HG03064 (cell line): ENCODE measurements at regions not wholly inside any gene's neighbourhood (a gene's known extent, or its start where the extent isn't known, plus 50 kb on each side); places are given as distances from the start of the nearest gene placed in this dataset.
"Not testable (repeated sequence)": the region's sequence is repeated elsewhere in the genome, so short reads cannot be mapped to it uniquely, and the experiment has no call there.

Experiments
- ATAC-seq: cut with Tn5 transposase; IDR thresholded peaks from one replicate; pipeline ENCODE4 v1.9.1; 2021; ENCODE audit warnings: low read depth; ENCODE audit not compliant: unreplicated experiment

DNA sequence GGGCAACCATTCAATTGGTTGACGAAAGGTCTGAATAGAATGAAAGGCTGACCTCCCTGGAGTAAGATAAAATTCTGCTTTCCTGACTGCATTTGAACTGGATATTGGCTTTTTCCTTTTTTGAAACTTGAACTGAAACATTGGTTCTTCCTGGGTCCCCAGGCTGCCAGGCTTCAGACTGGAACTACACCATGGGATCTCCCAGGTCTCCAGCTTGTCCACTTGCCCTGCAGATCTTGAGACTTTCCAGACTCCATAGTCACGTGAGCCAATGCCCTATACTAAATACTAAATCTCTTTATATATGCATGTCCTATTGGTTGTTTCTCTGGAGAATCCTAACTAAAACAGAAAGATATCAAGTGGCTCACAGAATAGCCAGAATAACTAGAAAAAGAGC lies 118.7 kb upstream of the KRR1 start:
- no peak for ATAC-seq

DNA sequence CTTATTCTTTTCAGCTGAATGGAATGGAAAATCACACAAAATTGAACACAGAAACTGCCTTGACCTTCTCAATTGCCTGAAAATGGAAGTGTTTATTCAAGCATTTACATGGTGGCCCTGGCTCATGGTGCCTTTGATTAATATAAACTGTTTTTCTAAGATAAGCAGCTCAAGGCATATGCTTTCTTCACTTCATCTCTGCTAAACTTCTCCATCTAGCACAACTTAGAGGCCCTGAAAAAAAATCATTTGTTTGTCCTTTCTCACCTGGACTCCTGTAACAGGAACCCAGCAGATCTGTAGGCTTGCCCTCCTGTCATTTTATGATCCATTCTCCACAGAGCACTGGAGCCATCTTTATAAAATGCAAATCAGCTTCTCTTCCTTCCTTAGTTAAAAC lies 117.5 kb upstream of the KRR1 start:
- no peak for ATAC-seq

DNA sequence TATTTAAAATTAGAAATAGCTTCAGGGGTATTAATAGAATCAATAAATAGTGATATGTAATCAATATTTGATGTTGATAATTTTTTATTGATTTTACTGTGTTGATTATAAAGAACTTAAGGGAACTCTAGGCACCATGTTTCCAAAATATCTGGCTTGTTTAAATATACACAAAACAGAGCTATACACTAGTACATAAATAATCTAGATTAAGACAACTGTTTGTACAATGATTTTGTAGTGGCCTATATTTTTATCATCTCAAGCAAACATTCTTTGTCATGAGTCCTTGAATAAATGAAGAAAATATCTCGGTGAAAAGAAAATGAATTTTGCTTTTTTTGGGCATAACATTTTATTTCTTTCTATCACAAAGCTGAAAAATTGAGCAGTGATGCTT lies 117.1 kb upstream of the KRR1 start:
- no peak for ATAC-seq

DNA sequence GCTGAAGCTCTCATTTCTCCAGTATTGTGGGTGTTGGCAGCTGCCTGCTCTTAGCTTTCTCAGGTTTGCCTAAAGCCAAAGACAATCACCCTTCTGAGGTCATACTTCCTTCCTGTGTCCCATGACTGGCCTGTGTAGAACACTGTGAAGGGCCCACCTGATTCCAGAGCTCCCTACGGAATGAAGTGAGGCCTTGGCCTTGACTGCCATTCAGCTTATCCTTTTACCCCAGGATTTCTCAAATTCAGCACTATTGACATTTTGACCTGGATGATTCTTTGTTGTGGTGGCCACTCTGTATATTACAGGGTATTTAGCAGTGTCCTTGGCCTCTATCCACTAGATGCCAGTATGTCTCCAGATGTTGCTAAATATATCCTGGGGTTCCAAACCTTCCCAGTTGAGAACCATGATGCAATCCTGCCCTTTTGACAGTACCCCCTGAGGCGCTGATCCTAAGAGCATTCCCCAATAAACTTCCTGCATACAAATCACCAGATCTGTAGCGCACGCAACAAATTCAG lies 112.3 kb upstream of the KRR1 start:
- ATAC-seq: no peak

DNA sequence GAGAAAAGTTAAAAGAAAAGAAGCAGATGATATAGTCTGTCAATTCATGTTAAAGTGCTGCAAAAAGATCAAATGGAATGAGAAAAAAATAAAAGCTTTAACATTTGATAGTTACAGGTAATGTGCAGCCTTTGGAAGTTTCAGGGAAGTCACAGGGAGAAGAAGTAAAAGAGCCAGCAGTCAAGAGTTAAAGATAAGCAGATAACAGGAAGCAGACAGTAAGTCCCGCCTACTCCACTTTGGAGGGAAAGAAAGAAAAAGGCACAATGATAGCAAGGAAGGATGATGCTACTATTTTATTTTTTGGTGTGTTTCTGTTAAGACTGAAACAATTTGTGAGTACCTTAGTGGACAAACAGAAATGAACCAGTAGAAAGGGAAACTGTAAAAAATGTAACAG lies 111.1 kb upstream of the KRR1 start:
- ATAC-seq: no peak

DNA sequence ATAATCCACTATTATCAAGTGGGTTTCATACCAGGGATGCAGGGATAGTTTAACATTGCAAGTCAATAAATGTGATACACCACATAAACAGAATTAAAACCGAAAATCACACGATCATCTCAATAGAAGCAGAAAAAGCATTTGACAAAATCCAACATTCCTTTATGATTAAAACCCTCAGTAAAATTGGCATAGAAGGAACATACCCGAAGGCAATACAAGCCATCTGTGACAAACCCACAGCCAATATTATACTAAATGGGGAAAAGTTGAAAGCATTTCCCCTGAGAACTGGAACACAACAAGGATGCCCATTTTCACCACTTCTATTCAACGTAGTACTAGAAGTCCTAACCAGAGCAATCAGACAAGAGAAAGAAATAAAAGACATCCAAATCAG lies 103.0 kb upstream of the KRR1 start:
- ATAC-seq: not testable (repeated sequence)

DNA sequence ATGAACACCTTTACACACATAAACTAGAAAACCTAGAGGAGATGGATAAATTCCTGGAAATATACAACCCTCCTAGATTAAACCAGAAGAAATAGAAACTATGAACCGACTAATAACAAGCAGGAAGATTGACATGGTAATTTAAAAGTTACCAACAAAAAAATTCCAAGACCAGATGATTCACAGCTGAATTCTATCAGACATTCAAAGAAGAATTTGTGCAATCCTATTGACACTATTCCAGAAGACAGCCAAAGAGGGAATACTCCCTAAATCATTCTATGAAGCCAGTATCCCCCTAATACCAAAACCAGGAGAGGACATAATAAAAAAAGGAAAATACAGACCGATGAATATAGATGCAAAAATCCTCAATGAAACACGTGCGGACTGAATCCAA lies 102.6 kb upstream of the KRR1 start:
- ATAC-seq: no peak

DNA sequence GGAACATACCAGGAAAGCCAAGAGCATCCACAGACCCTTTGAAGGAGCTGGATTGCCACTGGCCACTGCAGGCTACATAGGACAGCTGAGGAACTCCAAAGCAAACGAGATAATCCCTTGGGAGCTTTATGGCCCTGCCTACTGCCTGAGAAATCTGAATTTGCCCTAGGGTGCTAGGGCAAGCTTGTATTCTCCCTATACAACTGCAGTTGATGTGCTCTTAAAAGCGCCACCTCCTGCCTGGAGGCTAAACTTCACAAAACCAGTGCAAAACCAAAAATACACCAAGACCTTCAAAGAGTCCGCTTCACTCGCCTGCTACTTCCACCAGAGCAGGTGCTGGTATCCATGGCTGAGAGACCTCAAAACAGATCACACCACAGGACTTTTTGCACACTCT lies 99.6 kb upstream of the KRR1 start:
- ATAC-seq: no peak

DNA sequence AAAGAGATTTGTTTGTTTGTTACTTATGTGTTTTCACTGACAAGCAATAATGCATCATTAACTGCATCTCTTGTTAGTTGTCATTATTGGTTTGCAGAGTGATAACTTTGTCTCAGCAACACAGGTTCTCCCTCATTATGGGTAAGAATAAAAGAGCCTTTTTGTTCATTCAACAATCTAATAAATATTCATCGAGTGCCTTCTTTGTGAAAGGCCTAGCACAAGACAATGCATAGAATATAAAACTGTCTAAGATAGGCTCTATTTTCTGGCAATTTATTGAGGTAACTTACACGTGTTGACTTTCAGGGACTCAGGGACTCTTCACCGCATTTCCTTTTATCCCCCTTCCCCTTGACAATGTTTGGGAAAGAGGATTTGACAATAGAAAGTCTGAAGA lies 95.5 kb upstream of the KRR1 start:
- no peak for ATAC-seq

DNA sequence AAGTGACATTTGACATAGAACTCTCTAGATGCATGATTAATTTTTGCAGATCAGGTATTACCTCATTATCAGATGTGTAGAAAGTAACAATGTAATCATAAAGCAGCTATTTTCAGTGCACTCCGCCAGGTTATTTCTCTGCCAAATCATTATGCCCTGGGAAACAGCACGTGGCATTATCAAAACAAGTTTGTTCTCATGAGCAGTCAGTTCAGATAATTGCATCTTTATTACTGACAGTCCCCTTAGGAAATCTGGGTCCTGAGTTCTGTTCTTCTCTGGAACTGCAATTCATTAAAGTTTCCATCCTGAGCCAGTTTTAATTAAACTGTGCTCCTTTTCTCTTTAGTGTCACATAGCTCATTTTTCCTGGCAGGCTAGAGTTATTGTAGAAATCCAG lies 94.7 kb upstream of the KRR1 start:
- no peak for ATAC-seq

DNA sequence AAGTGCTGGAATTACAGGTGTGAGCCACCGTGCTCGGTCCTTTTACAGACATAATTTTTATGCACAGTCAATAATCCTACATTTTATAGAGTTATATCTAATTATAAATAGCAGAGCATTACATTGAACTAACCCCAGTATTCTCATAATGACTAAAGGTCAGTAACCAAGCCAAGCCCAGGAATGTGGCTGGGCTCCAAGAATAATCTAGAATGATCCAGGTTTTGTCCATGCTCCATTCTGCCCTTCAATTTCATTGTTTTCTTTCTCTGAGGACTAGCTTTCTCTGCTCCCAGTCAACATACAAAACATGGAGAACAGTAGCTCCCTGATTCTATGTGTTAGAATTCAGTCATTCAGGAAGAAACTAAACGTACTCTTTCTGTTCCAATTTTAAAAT lies 92.1 kb upstream of the KRR1 start:
- no peak for ATAC-seq

DNA sequence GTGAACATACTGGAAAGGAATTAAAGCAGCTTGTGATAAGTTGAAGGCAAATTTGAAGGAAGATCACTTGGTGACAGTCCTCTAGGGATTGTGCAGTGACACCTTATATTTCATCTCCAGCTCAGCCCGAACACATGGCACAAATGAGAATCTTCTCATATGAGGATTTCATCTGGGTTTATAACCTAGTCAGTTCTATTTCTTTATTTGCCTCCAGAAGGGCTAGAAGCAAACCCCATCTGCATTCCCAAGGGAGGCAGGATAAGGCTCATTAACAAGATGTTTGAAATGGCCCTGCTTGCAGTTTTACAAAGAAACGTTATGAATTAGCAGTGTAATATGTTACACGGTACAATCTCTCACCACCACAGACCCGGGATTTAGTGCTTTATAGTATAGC lies 90.7 kb upstream of the KRR1 start:
- no peak for ATAC-seq

DNA sequence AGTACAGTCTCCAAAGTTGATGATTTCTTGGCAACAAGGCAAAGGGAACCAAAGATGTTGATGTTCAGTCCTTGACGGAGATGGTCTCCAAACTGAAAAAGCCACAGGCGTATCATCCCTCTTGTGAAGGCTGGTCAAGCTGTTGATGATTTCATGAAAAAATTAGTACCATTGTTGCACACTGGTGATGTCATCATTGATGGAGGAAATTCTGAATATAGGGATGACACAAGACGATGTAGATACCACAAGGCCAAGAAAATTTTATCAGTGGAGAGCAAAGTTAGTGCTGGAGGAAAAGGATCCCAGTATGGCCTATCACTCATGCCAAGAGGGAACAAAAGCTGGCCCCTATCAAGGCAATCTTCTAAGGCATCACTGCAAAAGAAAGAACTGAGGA lies 88.7 kb upstream of the KRR1 start:
- ATAC-seq: no peak

DNA sequence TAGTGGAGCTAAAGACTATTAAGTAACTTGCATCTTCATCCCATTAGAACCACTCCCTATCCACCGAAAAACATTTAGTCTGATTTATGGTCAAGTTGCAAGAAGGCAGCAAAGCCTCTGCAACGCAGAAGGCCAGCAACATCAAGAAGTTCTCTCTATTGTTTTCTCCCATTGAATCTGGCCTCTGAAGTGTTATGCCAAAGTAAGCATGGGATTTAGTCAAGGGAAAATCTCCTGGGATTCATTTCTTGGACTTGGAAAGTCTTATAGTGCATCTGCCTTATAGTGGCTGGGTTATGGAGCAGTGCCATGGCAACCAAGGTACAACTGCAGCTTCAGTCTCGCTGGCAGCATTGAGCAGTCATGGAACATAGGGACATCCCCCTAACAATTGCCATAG lies 87.7 kb upstream of the KRR1 start:
- no peak for ATAC-seq

DNA sequence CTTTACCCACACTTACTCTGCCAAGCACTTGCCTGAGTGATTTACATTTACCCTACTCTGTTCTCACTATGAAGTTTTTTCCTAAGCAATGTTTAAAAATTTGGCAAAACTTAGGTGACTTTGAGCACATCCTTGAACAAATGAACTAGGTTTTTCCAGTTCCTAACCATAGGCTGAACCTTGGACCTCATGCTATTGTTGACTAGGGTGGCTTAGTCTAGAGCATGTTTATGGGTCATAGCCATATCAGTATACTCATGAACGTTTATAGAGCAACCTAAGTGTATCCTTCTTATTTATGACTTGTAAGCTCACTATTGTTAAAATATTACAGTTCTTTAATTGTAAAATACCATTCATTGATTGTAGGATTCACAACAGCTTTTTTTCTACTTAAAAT lies 85.0 kb upstream of the KRR1 start:
- no peak for ATAC-seq

DNA sequence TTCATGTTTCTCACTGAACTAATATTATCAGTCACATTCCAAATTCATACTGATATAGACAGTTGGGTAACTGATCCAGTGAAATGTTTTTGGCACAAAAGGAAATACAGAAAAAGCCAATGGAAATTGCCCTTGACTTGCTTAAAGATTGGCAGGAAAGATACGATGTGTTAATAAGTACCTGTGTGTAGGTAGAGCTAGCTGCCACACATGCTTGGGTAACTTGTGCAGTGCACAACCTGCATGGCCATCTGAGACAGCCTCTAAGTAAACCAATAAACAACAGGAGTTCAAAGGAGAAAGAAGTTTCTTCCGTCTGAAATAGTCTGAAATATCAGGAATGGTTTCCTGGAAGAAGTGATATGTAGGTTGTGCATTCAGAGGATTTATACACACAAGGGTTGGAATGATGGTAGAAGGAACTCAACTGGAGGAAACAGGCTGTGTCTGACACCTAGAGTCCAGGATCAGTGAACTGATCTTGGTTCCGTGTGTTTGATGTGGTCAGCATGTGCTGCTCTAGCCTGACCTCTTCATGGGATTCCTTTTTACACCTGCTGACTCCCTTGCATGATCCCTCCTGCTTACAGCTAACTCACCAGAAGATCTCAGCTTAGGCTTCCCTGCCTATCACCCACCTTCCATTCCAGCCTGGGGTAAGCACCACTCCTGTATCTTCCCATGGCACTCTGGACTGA lies 81.4 kb upstream of the KRR1 start:
- no peak for ATAC-seq

DNA sequence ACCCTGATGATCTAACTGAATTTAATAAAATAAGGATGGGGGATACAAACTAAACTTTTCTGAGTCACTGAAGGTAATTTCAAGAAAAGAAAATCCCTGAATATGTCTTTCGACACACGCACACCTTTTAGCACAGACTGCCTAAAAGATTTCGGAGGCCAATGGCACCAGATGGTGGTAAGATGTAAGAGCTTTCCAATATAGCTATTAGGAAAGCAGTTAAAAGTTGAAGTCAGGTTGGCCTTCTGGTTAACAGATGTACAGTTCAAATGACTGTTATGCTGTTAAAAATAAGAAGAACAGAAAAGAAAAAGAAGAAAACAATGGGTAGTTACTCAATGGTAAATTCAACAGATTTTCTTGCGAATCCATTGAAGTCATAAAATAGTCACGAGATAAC lies 80.7 kb upstream of the KRR1 start:
- ATAC-seq: no peak

DNA sequence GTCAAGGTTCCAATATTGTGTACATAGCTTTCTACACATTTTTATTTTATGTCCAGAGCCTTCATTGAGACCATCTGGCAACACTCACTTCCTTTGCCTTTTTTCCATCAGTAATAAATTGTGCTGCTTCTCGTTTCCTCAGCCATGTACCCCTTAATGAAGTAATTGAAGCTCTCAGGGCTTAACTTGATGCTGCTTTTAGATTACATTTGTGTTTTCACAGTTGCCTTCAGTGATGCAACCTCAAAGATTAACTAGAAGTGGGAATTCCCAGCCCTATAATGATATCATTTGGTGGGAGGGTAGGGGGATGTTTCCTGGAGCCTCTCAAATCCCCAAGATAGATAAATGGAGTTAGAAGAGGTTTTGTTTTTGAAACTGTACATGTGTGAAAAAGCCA lies 80.2 kb upstream of the KRR1 start:
- ATAC-seq: no peak

DNA sequence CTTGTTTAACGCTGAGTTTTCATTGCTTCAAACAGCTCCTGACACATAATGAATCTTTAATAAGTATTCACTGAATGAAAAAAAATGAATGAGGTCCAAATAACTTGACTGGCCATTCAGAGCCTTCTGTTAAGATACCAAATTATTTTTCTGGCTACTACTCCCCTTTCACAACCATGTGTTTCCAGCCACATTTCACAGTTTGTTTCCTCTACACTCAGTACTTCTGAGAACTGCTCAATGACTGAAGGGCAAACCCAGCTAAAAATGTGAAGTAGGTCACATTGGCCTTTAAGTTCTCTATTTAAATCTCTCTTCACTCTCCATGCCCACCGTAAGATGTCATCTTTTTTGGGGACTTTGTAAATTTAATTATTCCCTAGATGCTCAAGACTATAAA lies 78.4 kb upstream of the KRR1 start:
- no peak for ATAC-seq

DNA sequence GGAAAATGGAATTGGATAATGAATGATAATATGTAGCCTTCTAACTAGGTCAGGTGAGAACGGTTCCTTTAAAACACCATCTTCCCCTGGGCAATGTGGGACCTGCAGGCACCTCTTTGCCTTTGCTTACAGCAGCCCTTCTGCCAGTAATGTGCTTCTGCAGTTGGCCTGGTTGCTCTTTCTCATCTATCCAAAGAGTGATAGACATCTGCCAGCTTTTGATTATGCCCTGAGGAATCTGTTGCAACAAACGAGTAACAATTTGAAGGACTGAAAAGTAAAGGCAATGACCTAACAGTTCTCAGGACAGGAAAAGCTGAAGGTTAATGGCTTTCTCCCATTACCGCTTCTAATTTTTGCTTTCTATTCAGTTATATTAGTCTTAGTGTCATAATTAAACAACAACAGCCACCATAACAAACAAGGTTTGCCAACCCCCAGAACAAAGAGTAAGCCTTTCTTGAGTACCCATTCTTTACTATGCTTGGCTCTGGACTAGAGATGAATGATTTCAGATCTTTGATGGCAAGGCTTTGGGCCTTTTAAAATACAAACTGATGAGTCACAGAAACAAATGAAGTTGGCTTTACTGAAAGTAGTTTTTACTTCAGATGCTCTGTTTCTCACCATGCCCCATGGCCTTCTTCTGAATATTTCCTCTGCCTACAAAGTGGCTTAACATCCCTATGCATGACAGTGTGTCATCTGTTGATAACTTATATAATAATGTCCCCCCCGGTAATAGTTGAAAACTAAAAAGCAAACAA lies 76.1 kb upstream of the KRR1 start:
- ATAC-seq: no peak

DNA sequence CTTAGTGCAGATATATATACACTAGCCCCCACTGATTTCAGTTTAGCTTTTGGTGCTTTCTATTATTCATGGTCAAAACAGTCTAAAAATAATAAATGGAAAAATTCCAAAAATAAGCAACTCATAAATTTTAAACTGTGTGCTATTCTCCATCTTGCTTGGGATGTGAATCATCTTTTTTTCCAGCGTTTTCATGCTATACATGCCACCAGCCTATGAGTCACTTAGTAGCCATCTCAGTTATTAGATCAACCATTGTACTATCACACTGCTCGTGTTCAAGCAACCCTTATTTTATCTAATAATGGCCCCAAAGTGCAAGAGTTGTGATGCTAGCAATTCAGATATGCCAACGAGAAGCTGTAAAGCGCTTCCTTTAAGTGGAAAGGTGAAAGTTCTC lies 73.9 kb upstream of the KRR1 start:
- ATAC-seq: no peak

DNA sequence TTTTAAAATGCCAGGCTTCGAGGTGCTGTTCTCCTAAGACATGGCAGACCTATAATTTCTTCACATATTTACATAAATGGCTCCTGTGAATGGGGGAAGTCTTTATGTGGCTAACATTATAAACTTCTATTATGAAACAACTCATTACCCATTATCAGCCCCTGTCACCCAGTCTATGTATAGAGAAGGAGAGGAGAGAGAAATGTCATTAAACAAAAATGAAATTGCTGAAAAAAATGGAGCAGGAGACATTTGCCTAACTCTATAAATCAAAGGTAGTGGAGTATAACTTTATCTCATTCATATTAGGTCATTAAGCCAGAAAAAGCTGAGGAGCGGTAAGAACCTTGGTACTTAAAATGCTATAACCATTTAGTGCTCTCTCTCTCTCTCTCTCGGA lies 71.9 kb upstream of the KRR1 start:
- ATAC-seq: no peak
